ENCODE measurements at regions not wholly inside any gene's neighbourhood (a gene's known extent, or its start where the extent isn't known, plus 50 kb on each side); places are given as distances from the start of the nearest gene placed in this dataset.

DNA sequence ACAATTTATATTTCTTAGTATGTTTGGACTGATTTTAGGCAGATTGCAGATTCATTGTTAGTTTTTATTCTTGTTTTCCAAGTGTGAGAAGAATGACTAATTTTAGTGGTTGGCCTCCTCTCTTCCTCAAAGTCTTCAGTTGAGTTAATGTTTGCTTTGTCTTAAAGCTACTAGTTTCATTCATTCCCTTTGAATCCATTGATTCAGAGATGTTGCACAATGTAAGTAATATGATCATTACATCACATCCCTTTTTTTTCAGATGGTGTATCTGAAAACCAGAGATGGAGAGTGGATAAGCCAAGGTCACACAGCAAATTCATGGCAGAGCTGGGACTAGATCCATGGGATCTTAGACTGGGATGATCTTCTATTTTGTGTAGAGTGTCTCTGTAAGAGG is 577.5 kb downstream of the BCL11B start:
- Mint-ChIP-seq H3K9me3 (peaks cover 59% of the 10 kb centered on the region), H3K4me1 (ENCODE audit: low read depth) (no peaks in the 10 kb centered on the region), H3K36me3 (ENCODE audit: low read depth) (peaks cover 5% of the 10 kb centered on the region; the same call in 1 of the 2 replicates), H3K27me3 (ENCODE audit: insufficient read depth) (no peaks in the 10 kb centered on the region; the same call in 1 of the 2 replicates), H3K27ac (no peak overlapping the region), H3K4me3 (no peak overlapping the region)
- DNase-seq, result no peak
- TF ChIP-seq, protein P1, sequence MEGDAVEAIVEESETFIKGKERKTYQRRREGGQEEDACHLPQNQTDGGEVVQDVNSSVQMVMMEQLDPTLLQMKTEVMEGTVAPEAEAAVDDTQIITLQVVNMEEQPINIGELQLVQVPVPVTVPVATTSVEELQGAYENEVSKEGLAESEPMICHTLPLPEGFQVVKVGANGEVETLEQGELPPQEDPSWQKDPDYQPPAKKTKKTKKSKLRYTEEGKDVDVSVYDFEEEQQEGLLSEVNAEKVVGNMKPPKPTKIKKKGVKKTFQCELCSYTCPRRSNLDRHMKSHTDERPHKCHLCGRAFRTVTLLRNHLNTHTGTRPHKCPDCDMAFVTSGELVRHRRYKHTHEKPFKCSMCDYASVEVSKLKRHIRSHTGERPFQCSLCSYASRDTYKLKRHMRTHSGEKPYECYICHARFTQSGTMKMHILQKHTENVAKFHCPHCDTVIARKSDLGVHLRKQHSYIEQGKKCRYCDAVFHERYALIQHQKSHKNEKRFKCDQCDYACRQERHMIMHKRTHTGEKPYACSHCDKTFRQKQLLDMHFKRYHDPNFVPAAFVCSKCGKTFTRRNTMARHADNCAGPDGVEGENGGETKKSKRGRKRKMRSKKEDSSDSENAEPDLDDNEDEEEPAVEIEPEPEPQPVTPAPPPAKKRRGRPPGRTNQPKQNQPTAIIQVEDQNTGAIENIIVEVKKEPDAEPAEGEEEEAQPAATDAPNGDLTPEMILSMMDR (IDR thresholded peaks at IDR 0.05), result no peak

DNA sequence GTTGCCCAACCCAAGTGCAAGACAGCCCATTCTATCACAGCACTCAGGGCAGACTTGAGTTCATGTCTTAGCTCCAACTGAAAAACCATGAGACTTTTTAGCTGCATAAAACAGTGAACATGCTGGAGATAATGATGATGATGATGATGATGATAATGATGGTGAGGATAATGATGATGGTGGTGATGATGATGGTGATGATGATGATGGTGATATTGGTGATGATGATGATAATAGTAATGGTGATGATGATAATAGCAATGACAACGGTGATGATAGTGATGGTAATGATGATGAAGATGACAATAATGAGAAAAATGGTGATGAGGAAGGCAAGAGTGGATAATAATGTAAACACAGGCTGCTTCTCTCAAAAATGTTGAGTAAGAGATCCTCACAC is 576.2 kb downstream of the BCL11B start:
- H3K36me3 Mint-ChIP-seq (ENCODE audit: low read depth), result peaks cover 5% of the 10 kb centered on the region; the same call in 1 of the 2 replicates
- H3K4me1 Mint-ChIP-seq (ENCODE audit: low read depth), result no peaks in the 10 kb centered on the region
- DNase-seq, result no peak
- TF ChIP-seq, protein P1 (IDR thresholded peaks at IDR 0.05), result no peak
- no peak overlapping the region for H3K27ac Mint-ChIP-seq
- H3K9me3 Mint-ChIP-seq, result peaks cover 55% of the 10 kb centered on the region
- no peak overlapping the region for H3K4me3 Mint-ChIP-seq
- no peaks in the 10 kb centered on the region; the same call in 1 of the 2 replicates for H3K27me3 Mint-ChIP-seq (ENCODE audit: insufficient read depth)

DNA sequence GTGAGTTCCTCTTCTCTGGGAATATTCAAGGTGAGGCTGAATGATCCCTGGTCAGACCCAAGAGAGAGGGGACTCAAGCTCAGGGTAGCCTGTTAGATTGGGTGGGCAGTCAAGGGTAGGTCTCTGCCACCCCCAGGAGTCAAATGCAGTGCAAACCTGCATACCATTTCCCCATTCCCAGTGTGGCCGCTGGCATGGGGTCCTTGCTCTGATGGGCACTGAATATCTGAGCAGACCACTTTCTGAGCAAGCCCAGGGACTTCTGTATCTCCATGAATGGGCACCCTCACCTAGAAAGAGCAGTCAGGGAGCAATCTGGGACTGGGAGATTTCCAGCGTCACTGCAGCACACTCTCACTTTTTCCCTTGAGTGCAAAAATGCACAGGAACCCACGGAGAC is 573.7 kb downstream of the BCL11B start:
- Mint-ChIP-seq H3K27me3 (ENCODE audit: insufficient read depth) (peaks cover 2% of the 10 kb centered on the region), H3K27ac (no peak overlapping the region), H3K9me3 (peaks cover 65% of the 10 kb centered on the region), H3K36me3 (ENCODE audit: low read depth) (peaks cover 5% of the 10 kb centered on the region; the same call in 1 of the 2 replicates), H3K4me3 (no peak overlapping the region), H3K4me1 (ENCODE audit: low read depth) (no peaks in the 10 kb centered on the region)
- DNase-seq, result no peak
- TF ChIP-seq, protein P1 (IDR thresholded peaks at IDR 0.05), result no peak

GRCh38 chr14:98700748-98701147 is 571.2 kb downstream of the BCL11B start:
- Mint-ChIP-seq H3K4me1 (ENCODE audit: low read depth) (no peaks in the 10 kb centered on the region), H3K4me3 (no peak overlapping the region), H3K36me3 (ENCODE audit: low read depth) (peaks cover 3% of the 10 kb centered on the region; the same call in 1 of the 2 replicates), H3K27ac (no peak overlapping the region), H3K9me3 (peaks cover 70% of the 10 kb centered on the region), H3K27me3 (ENCODE audit: insufficient read depth) (peaks cover 2% of the 10 kb centered on the region)
- TF ChIP-seq, protein P1 (IDR thresholded peaks at IDR 0.05), result no peak
- DNase-seq, result no peak

GRCh38 chr14:98701377-98701776 is 570.6 kb downstream of the BCL11B start:
- no peak overlapping the region for H3K4me3 Mint-ChIP-seq
- peaks cover 2% of the 10 kb centered on the region for H3K27me3 Mint-ChIP-seq (ENCODE audit: insufficient read depth)

More at GRCh38 chr14:98701377-98701776, 570.6 kb downstream of the BCL11B start:
- no peak for DNase-seq
- TF ChIP-seq, protein P1 (IDR thresholded peaks at IDR 0.05), result no peak
- Mint-ChIP-seq H3K27ac (no peak overlapping the region), H3K9me3 (peaks cover 68% of the 10 kb centered on the region), H3K36me3 (ENCODE audit: low read depth) (no peaks in the 10 kb centered on the region), H3K4me1 (ENCODE audit: low read depth) (no peaks in the 10 kb centered on the region)
